H9 (cell line): ENCODE measurements at regions not wholly inside any gene's neighbourhood (a gene's known extent, or its start where the extent isn't known, plus 50 kb on each side); places are given as distances from the start of the nearest gene placed in this dataset.

Experiments used
- DNase-seq: peaks from one replicate; pipeline ENCODE4 v3.0.0-alpha.2; 2017
- H2AFZ ChIP-seq: one replicate; pipeline ENCODE4 v1.6.1; 2013; ENCODE audit warnings: mild to moderate bottlenecking, low read length, control low read depth, moderate library complexity
- H2AK5ac ChIP-seq: 2 replicates; pipeline ENCODE4 v1.6.1; 2013; ENCODE audit warnings: low read length, control low read depth, mixed read lengths; ENCODE audit not compliant: insufficient read length
- H2BK120ac ChIP-seq: one replicate; pipeline ENCODE4 v1.6.1; 2013; ENCODE audit warnings: low read depth, mild to moderate bottlenecking, low read length, control low read depth, inconsistent platforms; ENCODE audit not compliant: poor library complexity, severe bottlenecking
- H2BK12ac ChIP-seq: 2 replicates; pipeline ENCODE4 v1.6.1; 2013; ENCODE audit warnings: low read length, control low read depth, mixed read lengths, low read depth; ENCODE audit not compliant: insufficient read length
- H2BK15ac ChIP-seq: 2 replicates; pipeline ENCODE4 v1.6.1; 2013; ENCODE audit warnings: low read depth, low read length, control low read depth
- H2BK20ac ChIP-seq: one replicate; pipeline ENCODE4 v1.6.1; 2013; ENCODE audit warnings: low read depth, mild to moderate bottlenecking, low read length, control low read depth, inconsistent platforms; ENCODE audit not compliant: poor library complexity, severe bottlenecking
- H2BK5ac ChIP-seq: 2 replicates; pipeline ENCODE4 v1.6.1; 2013; ENCODE audit warnings: low read length, control low read depth, mixed read lengths; ENCODE audit not compliant: insufficient read length
- H3K14ac ChIP-seq: 2 replicates; pipeline ENCODE4 v1.6.1; 2013; ENCODE audit warnings: low read length, control low read depth; ENCODE audit not compliant: insufficient read depth
- H3K18ac ChIP-seq: 2 replicates; pipeline ENCODE4 v1.6.1; 2013; ENCODE audit warnings: low read depth, mild to moderate bottlenecking, mixed read lengths, low read length, control low read depth; ENCODE audit not compliant: insufficient read length
- H3K23ac ChIP-seq: 2 replicates; pipeline ENCODE4 v1.6.1; 2013; ENCODE audit warnings: low read length, control low read depth, mixed read lengths, low read depth; ENCODE audit not compliant: insufficient read length
- H3K23me2 ChIP-seq: 2 replicates; pipeline ENCODE4 v1.6.1; 2013; ENCODE audit warnings: low read depth, mild to moderate bottlenecking, mixed read lengths, low read length, control low read depth; ENCODE audit not compliant: insufficient read length, poor library complexity, severe bottlenecking
- H3K27ac ChIP-seq: 2 replicates; pipeline ENCODE4 v1.5.1; 2013; ENCODE audit warnings: low read length, control low read depth, mixed read lengths, low read depth; ENCODE audit not compliant: insufficient read length
- H3K27me3 ChIP-seq: 2 replicates; pipeline ENCODE4 v1.6.1; 2013; ENCODE audit warnings: low read length, control low read depth, inconsistent platforms; ENCODE audit not compliant: insufficient read depth
- H3K4ac ChIP-seq: 2 replicates; pipeline ENCODE4 v1.6.1; 2013; ENCODE audit warnings: low read depth, mild to moderate bottlenecking, control low read depth, inconsistent platforms, low read length, moderate library complexity
- H3K4me1 ChIP-seq: 2 replicates; pipeline ENCODE4 v1.6.1; 2013; ENCODE audit warnings: low read length, control low read depth, inconsistent platforms; ENCODE audit not compliant: insufficient read depth
- H3K4me2 ChIP-seq: 2 replicates; pipeline ENCODE4 v1.6.1; 2013; ENCODE audit warnings: low read length, control low read depth, mixed read lengths; ENCODE audit not compliant: insufficient read length, insufficient read depth
- H3K56ac ChIP-seq: 2 replicates; pipeline ENCODE4 v1.6.1; 2013; ENCODE audit warnings: low read depth, mild to moderate bottlenecking, mixed read lengths, low read length, control low read depth; ENCODE audit not compliant: insufficient read length
- H3K79me1 ChIP-seq: 2 replicates; pipeline ENCODE4 v1.6.1; 2013; ENCODE audit warnings: low read depth, mild to moderate bottlenecking, moderate library complexity, low read length, control low read depth, inconsistent platforms; ENCODE audit not compliant: insufficient read depth, poor library complexity, severe bottlenecking
- H3K79me2 ChIP-seq: 2 replicates; pipeline ENCODE4 v1.6.1; 2013; ENCODE audit warnings: low read length, control low read depth, inconsistent platforms; ENCODE audit not compliant: insufficient read depth
- H3K9ac ChIP-seq: 2 replicates; pipeline ENCODE4 v1.6.1; 2013; ENCODE audit warnings: low read length, control low read depth, mixed read lengths; ENCODE audit not compliant: insufficient read length; ENCODE audit errors: extremely low read depth
- H3K9me3 ChIP-seq: one replicate; pipeline ENCODE4 v1.6.1; 2013; ENCODE audit warnings: low read depth, low read length, inconsistent platforms; ENCODE audit not compliant: control insufficient read depth
- H3T11ph ChIP-seq: one replicate; pipeline ENCODE4 v1.6.1; 2013; ENCODE audit warnings: mild to moderate bottlenecking, low read length, control low read depth, inconsistent platforms
- H4K20me1 ChIP-seq: one replicate; pipeline ENCODE4 v1.6.1; 2013; ENCODE audit not compliant: control insufficient read depth, insufficient read length, insufficient read depth
- H4K5ac ChIP-seq: 2 replicates; pipeline ENCODE4 v1.6.1; 2013; ENCODE audit warnings: low read depth, mild to moderate bottlenecking, mixed read lengths, low read length, control low read depth; ENCODE audit not compliant: insufficient read length
- H4K8ac ChIP-seq: replicated peaks from 2 replicates; pipeline ENCODE4 v1.6.1; 2013; ENCODE audit warnings: low read length, control low read depth, mixed read lengths, low read depth; ENCODE audit not compliant: insufficient read length
- H4K91ac ChIP-seq: 2 replicates; pipeline ENCODE4 v1.6.1; 2013; ENCODE audit warnings: low read depth, mild to moderate bottlenecking, moderate library complexity, mixed read lengths, low read length, control low read depth; ENCODE audit not compliant: insufficient read length
- H3K27ac Mint-ChIP-seq, 3 experiments: 2 replicates in 2 of 3; 3 replicates in 1 of 3; pipeline ENCODE4 v1.8.0; 2020 to 2021; ENCODE audit warnings: mixed read lengths in 3 of 3, mild to moderate bottlenecking in 1 of 3, moderate library complexity in 1 of 3
- H3K27me3 Mint-ChIP-seq: 2 replicates; pipeline ENCODE4 v1.8.0; 2021; ENCODE audit warnings: low read depth, mild to moderate bottlenecking, moderate library complexity, mixed read lengths
- H3K36me3 Mint-ChIP-seq, 3 experiments: 2 replicates in 2 of 3; 3 replicates in 1 of 3; pipeline ENCODE4 v1.8.0; 2020 to 2021; ENCODE audit warnings: low read depth in 3 of 3, mixed read lengths in 3 of 3; ENCODE audit not compliant: insufficient read depth in 1 of 3
- H3K4me1 Mint-ChIP-seq, 2 experiments: 2 replicates each; pipeline ENCODE4 v1.8.0; 2020; ENCODE audit warnings: mixed read lengths in 2 of 2
- H3K4me3 Mint-ChIP-seq, 2 experiments: 2 replicates in 1 of 2; 3 replicates in 1 of 2; pipeline ENCODE4 v1.8.0; 2020 to 2021; ENCODE audit warnings: mild to moderate bottlenecking in 2 of 2, mixed read lengths in 2 of 2, moderate library complexity in 1 of 2
- H3K9me3 Mint-ChIP-seq, 2 experiments: 2 replicates in 1 of 2; 3 replicates in 1 of 2; pipeline ENCODE4 v1.8.0; 2020; ENCODE audit warnings: mild to moderate bottlenecking in 2 of 2, mixed read lengths in 2 of 2, moderate library complexity in 1 of 2
- CTCF ChIP-seq: fragments of 200-600 bp; sonication (generic); conservative IDR thresholded peaks from 3 replicates; pipeline ENCODE4 v1.8.0; 2021; ENCODE audit warnings: antibody characterized with exemption, mild to moderate bottlenecking

- H3K27me3 ChIP-seq, result no peaks in the 10 kb centered on the region
These were observed 1714.4 kb downstream of the OLFM4 start for GRCh38 chr13:54742984-54743383.

More at GRCh38 chr13:54742984-54743383, 1714.4 kb downstream of the OLFM4 start:
- no peak for DNase-seq
- Histone ChIP-seq H2BK15ac (no peak overlapping the region), H3K27ac (no peak overlapping the region), H2AK5ac (no peak overlapping the region), H3K14ac (no peak overlapping the region), H3K79me2 (no peaks in the 10 kb centered on the region), H3K56ac (no peak overlapping the region), H3K23ac (no peak overlapping the region), H3K4ac (no peak overlapping the region), H3K4me2 (no peak overlapping the region), H3K23me2 (no peaks in the 10 kb centered on the region), H3K9me3 (no peaks in the 10 kb centered on the region), H4K8ac (no peak overlapping the region), H2BK5ac (no peak overlapping the region), H2BK120ac (no peak overlapping the region), H3K79me1 (no peaks in the 10 kb centered on the region), H4K20me1 (no peaks in the 10 kb centered on the region), H2BK12ac (no peak overlapping the region), H3K4me1 (no peaks in the 10 kb centered on the region), H4K91ac (no peak overlapping the region), H3K9ac (no peak overlapping the region), H3T11ph (no peak overlapping the region), H3K18ac (no peak overlapping the region), H2AFZ (no peak overlapping the region), H4K5ac (no peak overlapping the region), H2BK20ac (no peak overlapping the region)
- H3K36me3 Mint-ChIP-seq, result peaks cover 0 to 4% (median 2%) of the 10 kb centered on the region in 3 experiments; a peak in 4 of 7 replicates
- no peak overlapping the region for H3K27ac Mint-ChIP-seq
- no peaks in the 10 kb centered on the region for H3K4me1 Mint-ChIP-seq
- no peak overlapping the region for H3K4me3 Mint-ChIP-seq
- peaks cover 6% of the 10 kb centered on the region in 2 experiments; a peak in 3 of 5 replicates for H3K9me3 Mint-ChIP-seq
- no peaks in the 10 kb centered on the region for H3K27me3 Mint-ChIP-seq
- no peak for TF ChIP-seq CTCF
